Common myeloid progenitor, CD34-positive (primary cell): ENCODE measurements at regions not wholly inside any gene's neighbourhood (a gene's known extent, or its start where the extent isn't known, plus 50 kb on each side); places are given as distances from the start of the nearest gene placed in this dataset.
"Not testable (repeated sequence)": the region's sequence is repeated elsewhere in the genome, so short reads cannot be mapped to it uniquely, and the experiment has no call there.

ENCODE experiments used
- CTCF ChIA-PET: fragments of 350-600 bp; sonication (Branson Sonifier 250); formaldehyde crosslinking; loops from one replicate; lab custom pipeline; 2021; ENCODE audit warnings: antibody characterized with exemption; lab: Charles Lee
- POLR2A ChIA-PET: fragments of 350-600 bp; sonication (Branson Sonifier 250); formaldehyde crosslinking; loops from one replicate; lab custom pipeline; 2021; ENCODE audit warnings: antibody characterized with exemption; lab: Charles Lee
- DNase-seq, 3 donors: peaks; one replicate each; pipeline versions ENCODE4 v3.0.0 to v3.0.0-alpha.2; 2013
- H3K27ac ChIP-seq, 2 experiments: 1 replicate in 1 of 2; 2 replicates in 1 of 2; pipeline ENCODE4 v1.7.0; 2013; ENCODE audit warnings: inconsistent platforms in 2 of 2, low read length in 2 of 2, mild to moderate bottlenecking in 2 of 2, low read depth in 1 of 2, moderate library complexity in 1 of 2; ENCODE audit not compliant: severe bottlenecking in 2 of 2, insufficient read depth in 1 of 2, poor library complexity in 1 of 2
- H3K27me3 ChIP-seq, 5 experiments: replicated peaks in 2 of 5; 1 replicate in 3 of 5; 2 replicates in 2 of 5; pipeline versions ENCODE4 v1.6.1 to v1.7.0; 2013; ENCODE audit warnings: low read length in 4 of 5, mild to moderate bottlenecking in 2 of 5, moderate library complexity in 2 of 5, inconsistent platforms in 1 of 5; ENCODE audit not compliant: insufficient read depth in 5 of 5, control insufficient read depth in 4 of 5
- H3K36me3 ChIP-seq, 4 experiments: 1 replicate in 2 of 4; 2 replicates in 2 of 4; pipeline versions ENCODE4 v1.6.1 to v1.7.0; 2013; ENCODE audit warnings: low read length in 3 of 4, control low read depth in 1 of 4, mild to moderate bottlenecking in 1 of 4; ENCODE audit not compliant: control insufficient read depth in 4 of 4, insufficient read depth in 4 of 4
- H3K4me1 ChIP-seq, 4 experiments: 1 replicate in 3 of 4; 2 replicates in 1 of 4; pipeline versions ENCODE4 v1.6.1 to v1.7.1; 2013; ENCODE audit warnings: low read length in 3 of 4, mild to moderate bottlenecking in 3 of 4, control low read depth in 1 of 4, inconsistent platforms in 1 of 4, moderate library complexity in 1 of 4; ENCODE audit not compliant: control insufficient read depth in 4 of 4, insufficient read depth in 4 of 4; ENCODE audit errors: control extremely low read depth in 1 of 4
- H3K4me3 ChIP-seq, 7 experiments: 1 replicate in 4 of 7; 2 replicates in 3 of 7; pipeline versions ENCODE4 v1.5.1 to v1.7.0; 2013; ENCODE audit warnings: mild to moderate bottlenecking in 7 of 7, low read length in 6 of 7, moderate library complexity in 6 of 7, inconsistent platforms in 2 of 7, low read depth in 2 of 7, control low read depth in 1 of 7; ENCODE audit not compliant: insufficient read depth in 4 of 7, control insufficient read depth in 1 of 7; ENCODE audit errors: extremely low read depth in 1 of 7
- H3K9me3 ChIP-seq, 5 experiments: 1 replicate in 4 of 5; 2 replicates in 1 of 5; pipeline versions ENCODE4 v1.6.1 to v1.7.1; 2013; ENCODE audit warnings: low read length in 4 of 5, mild to moderate bottlenecking in 2 of 5, inconsistent platforms in 1 of 5, low read depth in 1 of 5, moderate library complexity in 1 of 5; ENCODE audit not compliant: control insufficient read depth in 4 of 5, insufficient read depth in 2 of 5; ENCODE audit errors: control extremely low read depth in 1 of 5
- WGBS: methylation state at CpG from one replicate; pipeline ENCODE4 v1.1.5; 2013; ENCODE audit not compliant: insufficient coverage; 5-methylcytosine and 5-hydroxymethylcytosine counted together

GRCh38 chr7:6970180-6970579 lies 144.1 kb upstream of the CCZ1B start:
- WGBS = no CpG with 5 or more reads among the region's 3 CpGs
- POLR2A ChIA-PET, H3K4me1 ChIP-seq, H3K36me3 ChIP-seq, H3K4me3 ChIP-seq, H3K27me3 ChIP-seq, H3K27ac ChIP-seq, DNase-seq, H3K9me3 ChIP-seq, CTCF ChIA-PET: not testable (repeated sequence)

DNA sequence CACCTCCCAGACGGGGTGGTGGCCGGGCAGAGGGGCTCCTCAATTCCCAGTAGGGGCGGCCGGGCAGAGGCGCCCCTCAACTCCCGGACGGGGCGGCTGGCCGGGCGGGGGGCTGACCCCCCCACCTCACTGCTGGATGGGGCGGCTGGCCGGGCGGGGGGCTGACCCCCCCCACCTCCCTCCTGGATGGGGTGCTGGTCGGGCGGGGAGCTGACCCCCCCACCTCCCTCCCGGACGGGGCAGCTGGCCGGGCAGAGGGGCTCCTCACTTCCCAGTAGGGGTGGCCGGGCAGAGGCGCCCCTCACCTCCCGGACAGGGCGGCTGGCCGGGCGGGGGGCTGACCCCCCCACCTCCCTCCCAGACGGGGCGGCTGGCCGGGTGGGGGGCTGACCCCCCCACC lies 148.8 kb upstream of the CCZ1B start:
- H3K4me3 ChIP-seq, H3K36me3 ChIP-seq, H3K4me1 ChIP-seq, H3K27me3 ChIP-seq, H3K9me3 ChIP-seq, H3K27ac ChIP-seq, CTCF ChIA-PET, POLR2A ChIA-PET, DNase-seq: not testable (repeated sequence)
- no CpG with 5 or more reads among the region's 27 CpGs for WGBS

DNA sequence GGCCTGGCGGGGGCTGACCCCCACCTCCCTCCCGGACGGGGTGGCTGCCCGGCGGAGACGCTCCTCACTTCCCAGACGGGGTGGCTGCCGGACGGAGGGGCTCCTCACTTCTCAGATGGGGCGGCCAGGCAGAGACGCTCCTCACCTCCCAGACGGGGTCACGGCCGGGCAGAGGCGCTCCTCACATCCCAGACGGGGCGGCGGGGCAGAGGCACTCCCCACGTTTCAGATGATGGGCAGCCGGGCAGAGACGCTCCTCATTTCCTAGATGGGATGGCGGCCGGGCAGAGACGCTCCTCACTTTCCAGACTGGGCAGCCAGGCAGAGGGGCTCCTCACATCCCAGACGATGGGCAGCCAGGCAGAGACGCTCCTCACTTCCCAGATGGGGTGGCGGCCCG lies 149.3 kb upstream of the CCZ1B start:
- WGBS = 85% methylated on average over 11 of the region's 28 CpGs
- H3K27ac ChIP-seq, H3K4me3 ChIP-seq, CTCF ChIA-PET, H3K27me3 ChIP-seq, H3K36me3 ChIP-seq, DNase-seq, H3K9me3 ChIP-seq, POLR2A ChIA-PET, H3K4me1 ChIP-seq: not testable (repeated sequence)

DNA sequence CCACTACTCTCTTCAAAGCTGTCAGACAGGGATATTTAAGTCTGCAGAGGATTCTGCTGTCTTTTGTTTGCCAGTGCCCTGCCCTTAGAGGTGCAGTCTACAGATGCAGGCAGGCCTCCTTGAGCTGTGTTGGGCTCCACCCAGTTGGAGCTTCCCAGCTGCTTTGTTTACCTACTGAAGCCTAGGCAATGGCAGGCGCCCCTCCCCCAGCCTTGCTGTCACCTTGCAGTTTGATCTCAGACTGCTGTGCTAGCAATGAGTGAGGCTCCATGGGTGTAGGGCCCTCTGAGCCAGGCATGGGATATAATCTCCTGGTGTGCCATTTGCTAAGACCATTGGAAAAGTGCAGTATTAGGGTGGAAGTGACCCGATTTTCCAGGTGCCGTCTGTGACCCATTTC lies 151.3 kb upstream of the CCZ1B start:
- WGBS = 100% methylated on average over 3 of the region's 3 CpGs
- H3K27me3 ChIP-seq, DNase-seq, H3K4me3 ChIP-seq, H3K36me3 ChIP-seq, CTCF ChIA-PET, H3K4me1 ChIP-seq, H3K27ac ChIP-seq, POLR2A ChIA-PET, H3K9me3 ChIP-seq: not testable (repeated sequence)

- CTCF ChIA-PET, H3K9me3 ChIP-seq, H3K27me3 ChIP-seq, POLR2A ChIA-PET, H3K36me3 ChIP-seq, H3K4me1 ChIP-seq, H3K27ac ChIP-seq, H3K4me3 ChIP-seq, DNase-seq: not testable (repeated sequence)
- no CpG with 5 or more reads among the region's 3 CpGs for WGBS
Measured at GRCh38 chr7:6978326-6978725, 152.3 kb upstream of the CCZ1B start.

- H3K27ac ChIP-seq, H3K27me3 ChIP-seq, H3K4me1 ChIP-seq, DNase-seq, H3K9me3 ChIP-seq, POLR2A ChIA-PET, CTCF ChIA-PET, H3K36me3 ChIP-seq, H3K4me3 ChIP-seq: not testable (repeated sequence)
- 98% methylated on average over 5 of the region's 10 CpGs for WGBS
Measured at GRCh38 chr7:6979456-6979855, 153.4 kb upstream of the CCZ1B start.

GRCh38 chr7:6982375-6982774 lies 156.3 kb upstream of the CCZ1B start:
- H3K9me3 ChIP-seq, DNase-seq, H3K27me3 ChIP-seq, POLR2A ChIA-PET, H3K4me3 ChIP-seq, CTCF ChIA-PET, H3K27ac ChIP-seq, H3K36me3 ChIP-seq, H3K4me1 ChIP-seq: not testable (repeated sequence)
- 93% methylated on average over 2 of the region's 2 CpGs for WGBS
